Eye (tissue), 1 donor: ENCODE measurements at regions not wholly inside any gene's neighbourhood (a gene's known extent, or its start where the extent isn't known, plus 50 kb on each side); places are given as distances from the start of the nearest gene placed in this dataset.

Source experiments
- DNase-seq: peaks from one replicate; pipeline ENCODE4 v3.0.0-alpha.2; 2015

DNA sequence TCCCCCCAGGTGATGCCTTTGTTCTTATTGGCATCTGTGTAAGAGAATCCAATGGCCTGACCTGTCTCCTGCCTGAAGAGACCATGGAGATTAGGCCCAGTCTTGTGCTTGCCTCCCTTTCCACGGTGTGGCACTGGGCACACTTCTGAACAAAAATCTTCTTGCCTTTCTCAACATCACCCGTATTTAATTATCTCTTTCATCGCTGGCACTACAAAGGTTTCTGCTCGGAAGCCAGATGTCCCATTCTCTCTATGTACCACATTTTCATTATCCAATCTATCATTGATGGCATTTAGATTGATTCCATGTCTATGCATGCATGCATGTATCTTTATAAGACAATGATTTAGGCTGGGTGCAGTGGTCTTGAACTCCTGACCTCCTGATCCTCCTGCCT is 74.3 kb downstream of the SLC25A15 start:
- DNase-seq, result no peak

GRCh38 chr13:40874138-40874779 is 84.8 kb downstream of the SLC25A15 start:
- DNase-seq, result peak; percentile 25

DNA sequence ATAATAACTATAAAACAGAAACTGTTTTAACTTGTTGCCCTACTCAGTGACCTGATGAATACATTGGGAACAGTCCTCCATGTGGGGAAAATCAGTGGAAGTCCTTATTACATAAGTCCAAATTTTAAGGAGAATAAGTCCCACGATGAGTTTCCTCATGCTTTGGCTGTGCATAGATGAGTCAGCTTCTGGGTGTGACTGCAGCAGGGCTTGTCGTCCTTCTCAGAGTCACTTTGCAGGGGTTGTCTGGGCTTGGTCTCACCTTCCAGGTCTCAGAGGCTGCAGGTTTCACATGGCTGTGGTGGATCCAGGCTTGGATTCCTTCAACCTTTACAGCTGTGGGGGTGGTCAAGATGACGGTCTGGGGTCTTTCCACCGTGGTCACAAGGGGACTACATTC is 85.6 kb downstream of the SLC25A15 start:
- no peak for DNase-seq

DNA sequence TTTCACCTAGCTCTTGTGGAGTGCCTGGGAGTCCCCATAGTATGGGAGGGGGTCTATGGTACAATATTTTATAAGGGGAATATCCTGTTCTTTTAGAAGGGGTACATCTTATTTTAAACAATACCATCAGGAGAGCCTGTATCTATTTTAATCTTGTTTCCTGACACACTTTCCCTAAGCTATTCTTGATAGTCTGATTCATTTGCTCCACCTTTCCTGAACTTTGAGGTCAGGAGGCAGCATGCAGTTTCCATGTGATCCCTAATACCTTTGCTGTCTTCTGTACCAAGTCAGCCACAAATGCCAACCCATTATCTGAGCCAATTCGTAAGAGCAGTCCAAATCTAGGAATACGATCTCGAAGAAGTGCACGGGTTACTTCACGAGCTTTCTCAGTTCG is 86.2 kb downstream of the SLC25A15 start:
- no peak for DNase-seq

GRCh38 chr13:40876020-40876738 is 86.8 kb downstream of the SLC25A15 start:
- no peak for DNase-seq

DNA sequence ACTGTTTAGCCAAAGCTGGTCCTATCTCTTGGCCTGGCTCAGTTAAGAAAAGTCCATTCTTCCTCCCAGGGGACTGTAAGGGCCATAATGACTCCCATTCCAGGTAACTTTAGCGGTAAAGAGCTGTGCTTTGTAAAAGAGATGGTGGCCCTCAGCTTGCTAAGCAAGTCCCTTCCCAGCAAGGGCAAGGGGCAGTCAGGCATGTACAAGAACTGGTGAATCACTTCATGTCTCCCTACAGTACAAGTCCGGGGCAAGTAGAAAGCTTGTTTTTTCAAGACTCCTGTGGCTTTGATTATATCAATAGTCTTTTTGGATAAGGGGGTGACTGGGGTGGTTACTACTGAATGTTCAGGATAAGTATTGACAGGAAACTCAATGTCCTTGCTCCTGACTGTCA is 88.9 kb downstream of the SLC25A15 start:
- no peak for DNase-seq

DNA sequence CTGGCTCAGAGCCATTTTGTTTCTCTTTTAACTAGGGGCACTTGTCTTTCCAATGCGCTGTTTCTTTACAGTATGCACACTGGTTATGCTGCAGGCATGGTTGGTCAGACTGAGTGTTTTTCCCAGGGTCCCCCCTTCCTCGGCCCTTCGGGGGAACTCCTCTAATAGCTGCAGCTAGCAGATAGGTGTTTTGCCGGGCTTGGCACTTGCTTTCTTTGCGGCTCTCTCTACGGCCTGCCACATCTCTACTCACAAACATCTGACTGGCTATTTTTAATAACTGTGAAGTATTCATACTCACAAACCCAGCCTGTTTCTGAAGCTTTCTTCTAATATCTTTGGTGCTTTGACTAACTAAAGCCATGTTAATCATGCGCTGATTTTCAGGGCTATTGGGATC is 89.4 kb downstream of the SLC25A15 start:
- DNase-seq, result no peak
